GM20431 (cell line): ENCODE measurements at regions not wholly inside any gene's neighbourhood (a gene's known extent, or its start where the extent isn't known, plus 50 kb on each side); places are given as distances from the start of the nearest gene placed in this dataset.

Experiments
- in situ Hi-C: fragments of 300-500 bp; cut with MseI, MboI; formaldehyde crosslinking; loops from one replicate; pipeline ENCODE4 v1.15.0; 2020; ENCODE audit warnings: low sequenced_read_pairs; ENCODE audit not compliant: unreplicated experiment

- in situ Hi-C loops, result no loop called here
Observed at GRCh38 chr3:137349557-137350348, 392.0 kb downstream of the IL20RB start.

- in situ Hi-C loops, result no loop called here
Observed at GRCh38 chr3:137360531-137361201, 402.9 kb downstream of the IL20RB start.

DNA sequence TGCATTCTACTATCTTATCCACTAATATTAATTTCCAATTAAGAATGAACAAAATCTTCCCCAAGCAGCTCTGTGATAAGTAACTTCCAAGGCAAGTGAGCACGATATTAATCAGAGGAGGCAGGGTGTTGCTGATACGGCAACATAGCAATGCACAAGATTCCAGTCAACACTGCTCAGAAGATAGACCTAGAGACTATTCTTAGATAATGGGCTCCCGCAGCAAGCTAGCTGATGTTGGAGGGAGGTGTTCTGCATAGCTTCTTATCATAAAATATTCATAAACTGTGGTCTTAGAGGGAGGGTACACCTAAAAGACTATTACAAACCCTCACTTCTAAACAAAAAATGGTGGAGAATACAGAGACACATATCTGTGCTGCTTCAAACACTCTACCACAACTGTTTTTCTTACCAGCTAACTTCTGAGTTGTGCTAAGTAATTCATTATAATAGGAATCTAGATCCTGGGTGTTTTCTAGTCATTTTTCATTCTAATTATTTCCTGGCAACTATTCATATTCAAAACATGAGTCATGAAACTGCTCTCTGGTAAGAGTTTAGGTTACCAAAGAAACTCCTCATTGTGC is 382.0 kb upstream of the SOX14 start:
- in situ Hi-C loops, result no loop called here

GRCh38 chr3:137385922-137386321 is 378.2 kb upstream of the SOX14 start:
- in situ Hi-C loops, result no loop called here

GRCh38 chr3:137409584-137409983 is 354.5 kb upstream of the SOX14 start:
- in situ Hi-C loops, result no loop called here

DNA sequence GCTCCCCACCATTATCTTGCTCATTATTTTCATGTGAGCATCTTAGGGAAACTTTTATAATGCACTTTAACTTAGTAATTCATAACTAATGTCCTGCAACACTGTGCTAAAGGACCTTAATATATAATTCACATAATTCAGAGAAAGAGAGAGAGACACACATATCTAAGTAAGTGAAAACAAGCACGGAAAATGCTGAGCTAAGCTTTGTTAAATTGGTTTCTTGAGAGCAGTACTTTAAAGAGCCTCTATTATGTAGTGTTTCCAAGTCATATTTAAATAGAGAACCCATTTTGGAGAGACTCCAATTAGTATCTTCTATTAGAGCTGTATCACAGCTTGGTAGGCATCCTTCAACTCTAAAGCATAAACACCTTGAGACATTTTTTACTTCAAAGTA is 354.1 kb upstream of the SOX14 start:
- in situ Hi-C loops, result no loop called here

DNA sequence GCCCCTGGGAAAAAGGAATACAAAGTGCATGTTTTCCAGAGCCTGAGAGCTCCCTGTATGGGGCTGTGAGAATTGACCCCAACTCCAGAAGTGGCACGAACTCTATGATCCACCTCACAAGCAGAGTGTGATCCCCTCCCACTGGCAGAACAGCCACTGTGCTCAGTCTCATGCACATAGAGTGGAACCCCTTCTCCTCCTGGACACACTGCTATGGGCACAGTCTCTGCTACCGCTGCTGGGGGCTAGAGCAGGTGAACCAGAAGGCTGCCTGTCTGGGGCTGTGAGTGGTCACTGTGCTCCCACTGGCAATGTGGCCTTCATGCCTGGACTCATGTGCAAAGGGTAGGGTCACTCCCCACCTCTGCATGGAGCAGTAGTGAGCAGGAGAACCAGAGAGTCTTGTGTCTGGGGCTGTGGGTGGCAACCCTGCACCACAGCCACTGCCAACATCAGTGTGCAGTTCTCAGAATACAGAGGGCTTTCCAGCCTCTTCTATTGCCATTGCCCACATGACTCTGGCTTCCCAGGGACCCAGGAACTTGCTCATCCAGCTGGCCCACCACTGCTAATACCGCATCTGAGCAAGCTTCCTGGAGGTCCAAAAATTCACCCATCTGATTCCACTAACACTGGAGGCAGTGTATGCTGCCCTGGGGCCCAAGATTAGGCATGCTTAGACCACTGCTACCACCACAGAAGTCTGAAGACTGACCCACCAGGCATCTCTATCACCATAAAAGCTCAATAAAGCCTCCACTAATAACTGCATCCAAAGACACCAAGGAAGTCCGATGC is 343.7 kb upstream of the SOX14 start:
- in situ Hi-C loops, result no loop called here

GRCh38 chr3:137438561-137438960 is 325.6 kb upstream of the SOX14 start:
- in situ Hi-C loops, result no loop called here

- in situ Hi-C loops, result no loop called here
Observed at GRCh38 chr3:137460944-137461343, 303.2 kb upstream of the SOX14 start.

DNA sequence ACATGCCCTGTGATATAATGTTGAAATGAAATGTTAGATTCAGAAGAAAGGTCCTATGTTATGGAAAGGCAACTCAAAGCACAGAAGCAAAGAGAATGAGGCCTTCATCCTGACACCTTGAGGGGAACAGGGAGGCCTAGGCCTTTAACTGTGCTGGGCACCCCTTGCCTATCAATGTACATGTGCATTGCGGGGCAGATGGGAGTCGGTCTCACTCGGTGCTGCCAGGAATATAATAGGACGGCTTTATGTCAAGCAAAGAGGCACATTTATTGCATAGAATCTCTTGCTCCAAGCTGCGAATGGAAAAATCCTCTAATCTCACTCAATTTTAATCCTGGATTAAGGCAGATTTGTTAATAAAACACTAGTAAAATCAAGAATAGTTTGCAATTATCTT is 301.0 kb upstream of the SOX14 start:
- in situ Hi-C loops, result no loop called here

DNA sequence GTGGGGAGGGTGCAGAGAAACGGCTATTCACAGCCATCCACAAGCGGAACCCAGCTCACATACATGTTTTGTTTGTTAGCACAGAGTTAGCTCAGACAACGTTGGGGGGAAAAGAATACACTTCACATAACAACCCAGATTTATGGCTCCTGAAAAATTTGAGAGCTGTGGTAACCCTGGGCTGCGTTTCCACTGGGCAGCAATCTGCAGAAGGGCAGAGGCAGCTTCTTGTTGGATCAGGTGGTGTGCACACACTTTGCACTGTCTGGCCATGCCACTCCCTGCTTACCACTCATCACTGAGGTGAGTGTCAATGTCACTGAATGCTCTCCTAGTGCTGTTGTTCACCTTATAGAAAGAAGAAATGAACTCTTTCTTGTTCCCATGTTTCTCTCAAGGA is 299.8 kb upstream of the SOX14 start:
- in situ Hi-C loops, result no loop called here

- in situ Hi-C loops, result no loop called here
Observed at GRCh38 chr3:137468446-137468845, 295.7 kb upstream of the SOX14 start.

DNA sequence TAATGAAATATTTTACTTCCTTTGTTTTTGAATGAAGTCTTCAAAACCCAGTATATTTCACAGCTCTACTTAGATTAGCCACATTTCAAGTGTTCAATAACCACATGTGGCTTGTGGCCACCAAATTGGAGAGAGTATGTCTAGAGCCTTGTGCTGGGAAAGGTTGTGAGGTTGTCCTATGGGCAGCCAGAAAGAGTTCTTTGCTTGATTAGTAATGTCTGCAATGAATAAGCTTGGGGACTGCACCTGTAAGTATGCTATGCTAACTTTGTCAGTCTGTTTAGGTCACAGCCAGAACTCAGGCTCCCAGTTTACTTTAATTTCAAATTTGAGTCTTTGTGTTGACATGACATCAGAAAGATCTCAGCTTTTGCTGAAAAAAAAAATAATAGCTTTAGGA is 294.9 kb upstream of the SOX14 start:
- in situ Hi-C loops, result no loop called here

- in situ Hi-C loops, result no loop called here
Observed at GRCh38 chr3:137471130-137471529, 293.0 kb upstream of the SOX14 start.

DNA sequence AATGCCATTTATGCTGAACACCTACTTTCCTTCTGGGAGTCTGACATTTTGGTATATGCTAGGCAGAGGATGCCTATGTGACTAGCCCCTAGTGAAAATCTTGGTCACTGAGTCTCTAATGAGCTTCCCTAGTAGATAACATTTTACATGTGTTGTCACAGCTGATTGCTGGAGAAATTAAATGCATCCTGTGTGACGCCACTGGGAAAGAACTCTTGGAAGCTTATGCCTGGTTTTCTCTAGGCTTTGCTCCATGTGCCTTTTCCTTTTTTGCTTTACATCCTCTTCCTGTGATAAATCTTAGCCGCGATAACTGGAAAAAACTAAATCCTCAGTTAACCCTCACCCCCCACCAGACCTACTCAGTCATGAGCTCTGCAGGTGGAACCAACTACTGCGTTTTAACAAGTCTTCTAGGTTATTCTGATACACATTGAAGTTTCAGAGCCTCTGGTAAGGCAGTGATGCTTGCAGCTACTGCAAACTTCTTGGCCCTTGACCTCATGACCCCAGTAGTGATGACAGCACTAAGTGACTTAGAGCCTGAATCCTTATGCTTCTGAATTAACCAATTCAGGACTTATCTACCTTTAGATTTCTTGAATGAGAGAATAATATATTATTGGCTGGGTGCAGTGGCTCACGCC is 292.4 kb upstream of the SOX14 start:
- in situ Hi-C loops, result no loop called here

- in situ Hi-C loops, result no loop called here
Observed at GRCh38 chr3:137477614-137478013, 286.5 kb upstream of the SOX14 start.

GRCh38 chr3:137509354-137510045 is 254.6 kb upstream of the SOX14 start:
- in situ Hi-C loops, result no loop called here

DNA sequence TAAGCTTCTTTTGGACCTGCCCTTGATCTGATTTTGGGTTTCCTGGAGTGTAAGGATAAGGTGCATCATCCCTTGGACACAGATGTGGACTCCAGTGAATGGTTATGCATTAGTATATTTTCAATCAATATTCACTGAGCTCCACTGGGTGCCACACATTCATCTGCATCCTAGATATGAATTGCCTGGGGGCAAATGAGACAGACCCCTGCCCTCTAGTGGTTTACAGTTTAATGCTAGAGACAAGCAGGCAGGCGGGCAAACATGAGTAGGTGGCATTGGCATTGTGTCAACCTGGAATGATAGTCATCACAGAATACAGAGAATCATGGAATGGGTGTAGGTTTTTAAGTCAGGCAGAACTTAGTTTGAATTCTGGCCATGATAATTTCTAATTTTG is 252.5 kb upstream of the SOX14 start:
- in situ Hi-C loops, result no loop called here

- in situ Hi-C loops, result no loop called here
Observed at GRCh38 chr3:137514853-137515252, 249.3 kb upstream of the SOX14 start.

DNA sequence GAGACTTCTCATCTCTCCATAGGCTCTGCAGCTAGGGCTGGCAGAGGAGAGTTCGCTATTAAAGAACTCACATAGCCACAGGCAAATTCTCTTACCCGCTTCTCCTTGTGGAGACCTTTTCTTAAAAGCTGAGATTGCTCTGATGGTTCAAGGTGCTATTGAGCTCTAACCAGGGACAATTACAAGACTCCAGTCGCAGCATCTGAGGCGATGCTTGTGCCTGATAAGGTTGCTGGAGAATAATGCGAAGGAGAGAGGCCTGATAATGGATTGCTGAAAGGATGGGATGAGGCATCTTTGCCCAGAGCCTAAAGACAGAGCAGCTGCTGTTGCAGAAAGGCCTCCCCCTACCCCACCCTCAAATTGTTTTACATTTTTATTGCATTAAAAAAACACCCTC is 244.5 kb upstream of the SOX14 start:
- in situ Hi-C loops, result no loop called here
